ENCODE measurements at regions not wholly inside any gene's neighbourhood (a gene's known extent, or its start where the extent isn't known, plus 50 kb on each side); places are given as distances from the start of the nearest gene placed in this dataset.

DNA sequence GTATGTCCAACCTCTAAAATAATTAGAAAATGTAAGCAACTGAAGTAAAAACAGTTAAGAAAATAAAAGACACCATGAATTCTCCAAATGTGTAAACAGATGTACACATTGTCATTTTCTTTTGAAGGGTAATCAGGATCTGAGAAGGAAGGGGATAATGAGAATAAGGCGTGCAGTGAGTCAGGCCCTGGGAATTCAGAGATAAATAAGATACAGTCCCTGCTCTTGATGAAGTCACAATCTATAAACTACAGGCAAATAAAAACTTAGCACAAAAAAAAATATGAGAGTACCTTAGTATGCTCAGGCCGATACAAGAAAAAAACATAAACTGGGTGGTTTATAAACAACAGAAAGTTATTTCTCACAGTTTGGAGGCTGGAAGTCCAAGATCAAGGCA, 315.3 kb downstream of the DNAH5 start:
- no peak for TF ChIP-seq CTCF (IDR thresholded peaks at IDR 0.05)
- no peak for TF ChIP-seq POLR2AphosphoS5 (IDR thresholded peaks at IDR 0.05)
